GM19463 (cell line): ENCODE measurements at regions not wholly inside any gene's neighbourhood (a gene's known extent, or its start where the extent isn't known, plus 50 kb on each side); places are given as distances from the start of the nearest gene placed in this dataset.
"Not testable (repeated sequence)": the region's sequence is repeated elsewhere in the genome, so short reads cannot be mapped to it uniquely, and the experiment has no call there.

Experiments used
- ATAC-seq: cut with Tn5 transposase; IDR thresholded peaks from one replicate; pipeline ENCODE4 v1.9.1; 2021; ENCODE audit warnings: mild to moderate bottlenecking, moderate library complexity; ENCODE audit not compliant: unreplicated experiment

GRCh38 chr11:112537026-112537425 is 276.4 kb upstream of the PLET1 start:
- ATAC-seq = no peak

GRCh38 chr11:112537846-112538330 is 277.2 kb upstream of the PLET1 start:
- ATAC-seq = no peak

- no peak for ATAC-seq
Measured at GRCh38 chr11:112538534-112539280, 278.0 kb upstream of the PLET1 start.

GRCh38 chr11:112539281-112539555 is 278.6 kb upstream of the PLET1 start:
- ATAC-seq = not testable (repeated sequence)

GRCh38 chr11:112539741-112540140 is 279.1 kb upstream of the PLET1 start:
- no peak for ATAC-seq

GRCh38 chr11:112540261-112540660 is 279.6 kb upstream of the PLET1 start:
- ATAC-seq = no peak

- ATAC-seq = no peak
Measured at GRCh38 chr11:112541140-112542046, 280.7 kb upstream of the PLET1 start.

- ATAC-seq = no peak
Measured at GRCh38 chr11:112542479-112542878, 281.8 kb upstream of the PLET1 start.

GRCh38 chr11:112543390-112543789 is 282.7 kb upstream of the PLET1 start:
- ATAC-seq = no peak

- no peak for ATAC-seq
Measured at GRCh38 chr11:112548641-112549040, 288.0 kb upstream of the PLET1 start.

- ATAC-seq = no peak
Measured at GRCh38 chr11:112553205-112553731, 292.6 kb upstream of the PLET1 start.

- ATAC-seq = no peak
Measured at GRCh38 chr11:112554586-112554985, 293.9 kb upstream of the PLET1 start.

GRCh38 chr11:112555491-112556364 is 295.1 kb upstream of the PLET1 start:
- no peak for ATAC-seq

GRCh38 chr11:112558691-112559090 is 298.0 kb upstream of the PLET1 start:
- ATAC-seq = no peak

- no peak for ATAC-seq
Measured at GRCh38 chr11:112563808-112564207, 303.1 kb upstream of the PLET1 start.

GRCh38 chr11:112564228-112564955 is 303.7 kb upstream of the PLET1 start:
- no peak for ATAC-seq

- ATAC-seq = no peak
Measured at GRCh38 chr11:112565551-112565950, 304.9 kb upstream of the PLET1 start.

- ATAC-seq = no peak
Measured at GRCh38 chr11:112566124-112566523, 305.5 kb upstream of the PLET1 start.

GRCh38 chr11:112570333-112570732 is 309.7 kb upstream of the PLET1 start:
- ATAC-seq = no peak

GRCh38 chr11:112579282-112579681 is 318.6 kb upstream of the PLET1 start:
- ATAC-seq = no peak
